Fibroblast of upper back skin (primary cell): ENCODE measurements at regions not wholly inside any gene's neighbourhood (a gene's known extent, or its start where the extent isn't known, plus 50 kb on each side); places are given as distances from the start of the nearest gene placed in this dataset.
A peak's percentile ranks its signal among the peaks of the same experiment; 100 is the strongest.
"Not testable (repeated sequence)": the region's sequence is repeated elsewhere in the genome, so short reads cannot be mapped to it uniquely, and the experiment has no call there.

Source experiments
- DNase-seq: peaks from one replicate; pipeline ENCODE4 v3.0.0-alpha.2; 2013

GRCh38 chr16:62814891-62815290, 778.7 kb upstream of the CDH8 start:
- DNase-seq: peak; percentile 47

GRCh38 chr16:62805221-62805857, 769.1 kb upstream of the CDH8 start:
- DNase-seq: no peak

- no peak for DNase-seq
Observed at GRCh38 chr16:62794724-62795123, 758.5 kb upstream of the CDH8 start.

- not testable (repeated sequence) for DNase-seq
Observed at GRCh38 chr16:62780081-62780480, 743.8 kb upstream of the CDH8 start.

GRCh38 chr16:62764572-62764971, 728.3 kb upstream of the CDH8 start:
- DNase-seq: no peak

- no peak for DNase-seq
Observed at GRCh38 chr16:62760398-62760797, 724.2 kb upstream of the CDH8 start.

GRCh38 chr16:62755938-62756337, 719.7 kb upstream of the CDH8 start:
- no peak for DNase-seq

GRCh38 chr16:62752854-62753253, 716.6 kb upstream of the CDH8 start:
- DNase-seq: no peak

GRCh38 chr16:62751218-62751617, 715.0 kb upstream of the CDH8 start:
- no peak for DNase-seq

GRCh38 chr16:62741692-62742091, 705.5 kb upstream of the CDH8 start:
- no peak for DNase-seq

GRCh38 chr16:62738666-62739460, 702.6 kb upstream of the CDH8 start:
- DNase-seq: no peak

- DNase-seq: no peak
Observed at GRCh38 chr16:62732092-62732491, 695.9 kb upstream of the CDH8 start.

GRCh38 chr16:62724670-62725269, 688.5 kb upstream of the CDH8 start:
- DNase-seq: not testable (repeated sequence)

- no peak for DNase-seq
Observed at GRCh38 chr16:62720651-62721050, 684.4 kb upstream of the CDH8 start.

- DNase-seq: no peak
Observed at GRCh38 chr16:62717026-62717425, 680.8 kb upstream of the CDH8 start.

- DNase-seq: no peak
Observed at GRCh38 chr16:62715701-62716100, 679.5 kb upstream of the CDH8 start.

- DNase-seq: peak; percentile 67
Observed at GRCh38 chr16:62712566-62712965, 676.3 kb upstream of the CDH8 start.

- no peak for DNase-seq
Observed at GRCh38 chr16:62711797-62712196, 675.6 kb upstream of the CDH8 start.

- no peak for DNase-seq
Observed at GRCh38 chr16:62709794-62710193, 673.6 kb upstream of the CDH8 start.

GRCh38 chr16:62701426-62701825, 665.2 kb upstream of the CDH8 start:
- DNase-seq: peak; percentile 13

- DNase-seq: no peak
Observed at GRCh38 chr16:62700426-62701294, 664.4 kb upstream of the CDH8 start.

GRCh38 chr16:62692685-62693084, 656.4 kb upstream of the CDH8 start:
- DNase-seq: no peak

- no peak for DNase-seq
Observed at GRCh38 chr16:62681819-62682218, 645.6 kb upstream of the CDH8 start.
